ENCODE measurements at regions not wholly inside any gene's neighbourhood (a gene's known extent, or its start where the extent isn't known, plus 50 kb on each side); places are given as distances from the start of the nearest gene placed in this dataset.

DNA sequence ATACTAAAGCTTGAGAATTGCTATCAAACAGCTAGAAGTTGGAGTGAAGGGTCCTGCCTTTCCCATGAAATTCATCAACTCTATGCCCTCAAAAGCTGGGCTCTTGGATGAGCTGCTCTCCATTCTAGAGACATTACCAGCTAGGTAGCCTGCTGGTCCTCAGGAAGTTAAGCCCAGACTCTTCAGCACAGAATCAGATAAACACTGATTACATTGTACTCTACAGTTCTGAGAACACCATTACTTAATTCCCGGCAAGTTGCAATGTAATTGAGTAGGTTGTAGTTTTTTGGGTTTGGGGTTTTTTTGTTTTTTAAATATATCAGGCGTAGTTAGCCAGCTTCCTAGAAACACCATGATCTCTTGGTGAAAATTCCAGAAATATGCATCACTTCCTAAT is 84.1 kb upstream of the PIK3CG start:
- H3K9me3 ChIP-seq (ENCODE audit: insufficient read depth, low read depth, low read length) = no peaks in the 10 kb centered on the region
- no peaks in the 10 kb centered on the region for H3K4me1 ChIP-seq (ENCODE audit: insufficient read depth, low read length, poor library complexity, severe bottlenecking)
- no peaks in the 10 kb centered on the region for H3K27me3 ChIP-seq (ENCODE audit: insufficient read depth, low read length, poor library complexity, severe bottlenecking)
- no peaks in the 10 kb centered on the region for H3K9me2 ChIP-seq (replicated peaks; ENCODE audit: low read depth, low read length)
- no peak overlapping the region for H3K4me3 ChIP-seq (ENCODE audit: low read length, poor library complexity, severe bottlenecking)
- no peaks in the 10 kb centered on the region for H3K79me2 ChIP-seq (ENCODE audit: insufficient read depth, low read length)
- H2AFZ ChIP-seq (ENCODE audit: low read length) = no peak overlapping the region
- no peaks in the 10 kb centered on the region; the same call in 1 of the 2 replicates for H3F3A ChIP-seq (ENCODE audit: low read depth)
- no peak overlapping the region for H3K4me2 ChIP-seq (ENCODE audit: low read depth, low read length, poor library complexity, severe bottlenecking)
- H4K20me1 ChIP-seq (ENCODE audit: insufficient read depth, low read length, poor library complexity, severe bottlenecking) = no peaks in the 10 kb centered on the region
- TF ChIP-seq, protein P1, sequence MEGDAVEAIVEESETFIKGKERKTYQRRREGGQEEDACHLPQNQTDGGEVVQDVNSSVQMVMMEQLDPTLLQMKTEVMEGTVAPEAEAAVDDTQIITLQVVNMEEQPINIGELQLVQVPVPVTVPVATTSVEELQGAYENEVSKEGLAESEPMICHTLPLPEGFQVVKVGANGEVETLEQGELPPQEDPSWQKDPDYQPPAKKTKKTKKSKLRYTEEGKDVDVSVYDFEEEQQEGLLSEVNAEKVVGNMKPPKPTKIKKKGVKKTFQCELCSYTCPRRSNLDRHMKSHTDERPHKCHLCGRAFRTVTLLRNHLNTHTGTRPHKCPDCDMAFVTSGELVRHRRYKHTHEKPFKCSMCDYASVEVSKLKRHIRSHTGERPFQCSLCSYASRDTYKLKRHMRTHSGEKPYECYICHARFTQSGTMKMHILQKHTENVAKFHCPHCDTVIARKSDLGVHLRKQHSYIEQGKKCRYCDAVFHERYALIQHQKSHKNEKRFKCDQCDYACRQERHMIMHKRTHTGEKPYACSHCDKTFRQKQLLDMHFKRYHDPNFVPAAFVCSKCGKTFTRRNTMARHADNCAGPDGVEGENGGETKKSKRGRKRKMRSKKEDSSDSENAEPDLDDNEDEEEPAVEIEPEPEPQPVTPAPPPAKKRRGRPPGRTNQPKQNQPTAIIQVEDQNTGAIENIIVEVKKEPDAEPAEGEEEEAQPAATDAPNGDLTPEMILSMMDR (conservative IDR thresholded peaks at IDR 0.05; ENCODE audit: low read length) = no peak
- no peak for TF ChIP-seq EZH2phosphoT487 (IDR thresholded peaks at IDR 0.05; ENCODE audit: borderline replicate concordance)
- H3K36me3 ChIP-seq (ENCODE audit: insufficient read depth, low read length) = no peaks in the 10 kb centered on the region
- H3K9ac ChIP-seq (ENCODE audit: low read depth, low read length, poor library complexity, severe bottlenecking) = no peak overlapping the region

DNA sequence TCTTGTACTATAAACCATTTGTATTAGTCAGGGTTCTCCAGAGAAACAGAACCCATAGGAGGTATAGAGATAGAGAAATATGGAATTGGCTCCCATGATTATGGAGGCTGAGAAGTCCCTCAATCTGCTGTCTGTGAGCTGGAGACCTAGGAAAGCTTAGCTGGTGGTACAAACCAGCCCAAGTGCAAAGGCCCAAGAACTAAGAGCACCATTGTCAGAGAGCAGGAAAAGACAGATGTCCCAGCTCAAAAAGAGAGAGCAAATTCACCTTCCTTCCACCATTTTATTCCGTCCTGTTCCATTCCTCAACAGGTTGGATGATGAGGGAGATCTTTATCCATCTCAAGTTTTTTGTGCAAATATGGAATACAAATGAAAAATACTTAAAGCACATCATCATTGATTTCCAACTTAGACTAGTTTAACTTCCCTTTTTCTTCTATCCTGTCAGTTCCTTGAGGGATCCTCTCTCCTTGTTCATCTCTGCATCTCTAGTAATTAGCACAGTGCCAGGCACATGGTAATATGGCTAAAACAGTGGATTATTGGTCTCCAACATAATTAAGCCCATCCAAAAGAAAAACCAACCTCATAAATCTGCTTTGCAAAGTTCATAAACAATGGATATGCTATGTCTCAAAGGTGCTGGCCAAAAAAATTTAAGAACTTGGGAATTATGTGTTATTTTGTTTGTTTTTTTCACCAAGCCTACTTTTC is 83.1 kb upstream of the PIK3CG start:
- Histone ChIP-seq H3K4me2 (ENCODE audit: low read depth, low read length, poor library complexity, severe bottlenecking) (no peak overlapping the region), H3F3A (ENCODE audit: low read depth) (no peaks in the 10 kb centered on the region; the same call in 1 of the 2 replicates), H3K36me3 (ENCODE audit: insufficient read depth, low read length) (no peaks in the 10 kb centered on the region), H3K9ac (ENCODE audit: low read depth, low read length, poor library complexity, severe bottlenecking) (no peak overlapping the region), H3K4me3 (ENCODE audit: low read length, poor library complexity, severe bottlenecking) (no peak overlapping the region), H3K79me2 (ENCODE audit: insufficient read depth, low read length) (no peaks in the 10 kb centered on the region), H3K4me1 (ENCODE audit: insufficient read depth, low read length, poor library complexity, severe bottlenecking) (no peaks in the 10 kb centered on the region), H3K9me3 (ENCODE audit: insufficient read depth, low read depth, low read length) (no peaks in the 10 kb centered on the region), H3K9me2 (replicated peaks; ENCODE audit: low read depth, low read length) (no peaks in the 10 kb centered on the region), H4K20me1 (ENCODE audit: insufficient read depth, low read length, poor library complexity, severe bottlenecking) (no peaks in the 10 kb centered on the region), H2AFZ (ENCODE audit: low read length) (no peak overlapping the region), H3K27me3 (ENCODE audit: insufficient read depth, low read length, poor library complexity, severe bottlenecking) (no peaks in the 10 kb centered on the region)
- TF ChIP-seq, protein P1 (conservative IDR thresholded peaks at IDR 0.05; ENCODE audit: low read length) = no peak
- TF ChIP-seq EZH2phosphoT487 (IDR thresholded peaks at IDR 0.05; ENCODE audit: borderline replicate concordance) = no peak

DNA sequence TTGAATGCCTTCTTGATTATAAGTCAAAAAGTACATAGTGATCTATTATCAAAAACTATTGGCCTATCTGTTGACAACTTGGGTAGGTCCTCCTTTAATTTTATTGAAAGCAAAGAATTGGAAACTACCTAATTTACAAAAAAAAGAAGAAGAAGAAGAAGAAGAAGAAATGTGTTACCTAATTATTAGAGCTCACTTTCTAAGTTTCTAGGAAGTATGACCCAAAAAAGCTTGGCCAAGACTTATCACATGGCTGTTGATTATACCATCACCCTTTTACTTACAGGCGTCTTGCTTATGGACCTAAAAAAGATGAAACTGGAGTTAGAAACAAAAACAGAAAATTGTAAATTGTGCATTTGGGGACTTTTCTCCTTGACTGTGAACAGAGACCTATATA is 81.8 kb upstream of the PIK3CG start:
- no peak for TF ChIP-seq EZH2phosphoT487 (IDR thresholded peaks at IDR 0.05; ENCODE audit: borderline replicate concordance)
- TF ChIP-seq, protein P1 (conservative IDR thresholded peaks at IDR 0.05; ENCODE audit: low read length) = no peak
- Histone ChIP-seq H3K4me1 (ENCODE audit: insufficient read depth, low read length, poor library complexity, severe bottlenecking) (no peaks in the 10 kb centered on the region), H3K9me2 (replicated peaks; ENCODE audit: low read depth, low read length) (no peaks in the 10 kb centered on the region), H3K9me3 (ENCODE audit: insufficient read depth, low read depth, low read length) (no peaks in the 10 kb centered on the region), H2AFZ (ENCODE audit: low read length) (0 out of 2 replicates have a peak overlapping the region, but pooled peaks have one; percentile 11), H4K20me1 (ENCODE audit: insufficient read depth, low read length, poor library complexity, severe bottlenecking) (no peaks in the 10 kb centered on the region), H3K4me3 (ENCODE audit: low read length, poor library complexity, severe bottlenecking) (no peak overlapping the region), H3K36me3 (ENCODE audit: insufficient read depth, low read length) (no peaks in the 10 kb centered on the region), H3K4me2 (ENCODE audit: low read depth, low read length, poor library complexity, severe bottlenecking) (no peak overlapping the region), H3F3A (ENCODE audit: low read depth) (no peaks in the 10 kb centered on the region; the same call in 1 of the 2 replicates), H3K9ac (ENCODE audit: low read depth, low read length, poor library complexity, severe bottlenecking) (no peak overlapping the region), H3K79me2 (ENCODE audit: insufficient read depth, low read length) (no peaks in the 10 kb centered on the region), H3K27me3 (ENCODE audit: insufficient read depth, low read length, poor library complexity, severe bottlenecking) (no peaks in the 10 kb centered on the region)

Measured in Loucy (cell line).